GM23338 (cell line): ENCODE measurements at regions not wholly inside any gene's neighbourhood (a gene's known extent, or its start where the extent isn't known, plus 50 kb on each side); places are given as distances from the start of the nearest gene placed in this dataset.

Experiments
- CREB1 ChIP-seq: fragments of 250-450 bp; sonication (Bioruptor Pico); IDR thresholded peaks from 2 replicates; pipeline ENCODE4 v1.5.0; 2020; ENCODE audit warnings: low read depth, mild to moderate bottlenecking, moderate library complexity
- CTCF ChIP-seq, 2 experiments: fragments of 200-600 bp in 1 of 2; sonication (generic) in 1 of 2; conservative IDR thresholded peaks; 2 replicates each; pipeline versions ENCODE4 v1.5.1 to v1.6.1; 2016 to 2017; ENCODE audit warnings: antibody characterized with exemption in 2 of 2, low read depth in 2 of 2, mild to moderate bottlenecking in 2 of 2, moderate library complexity in 1 of 2
- EZH2 ChIP-seq: fragments of 200-600 bp; sonication (generic); IDR thresholded peaks from one replicate; pipeline ENCODE4 v1.8.0; 2017; ENCODE audit warnings: antibody characterized with exemption, mild to moderate bottlenecking, low read depth; ENCODE audit not compliant: unreplicated experiment
- REST ChIP-seq: IDR thresholded peaks from one replicate; pipeline ENCODE4 v1.6.1; 2018; ENCODE audit warnings: antibody characterized with exemption; ENCODE audit not compliant: unreplicated experiment

GRCh38 chr12:98341026-98341425, 174.4 kb upstream of the TMPO start:
- TF ChIP-seq CTCF (conservative IDR thresholded peaks at IDR 0.05; ENCODE audit: low read depth in 2 of 2) = no peak
- TF ChIP-seq REST = no peak
- TF ChIP-seq EZH2 = no peak
- TF ChIP-seq CREB1 = no peak
